ENCODE measurements at regions not wholly inside any gene's neighbourhood (a gene's known extent, or its start where the extent isn't known, plus 50 kb on each side); places are given as distances from the start of the nearest gene placed in this dataset.

DNA sequence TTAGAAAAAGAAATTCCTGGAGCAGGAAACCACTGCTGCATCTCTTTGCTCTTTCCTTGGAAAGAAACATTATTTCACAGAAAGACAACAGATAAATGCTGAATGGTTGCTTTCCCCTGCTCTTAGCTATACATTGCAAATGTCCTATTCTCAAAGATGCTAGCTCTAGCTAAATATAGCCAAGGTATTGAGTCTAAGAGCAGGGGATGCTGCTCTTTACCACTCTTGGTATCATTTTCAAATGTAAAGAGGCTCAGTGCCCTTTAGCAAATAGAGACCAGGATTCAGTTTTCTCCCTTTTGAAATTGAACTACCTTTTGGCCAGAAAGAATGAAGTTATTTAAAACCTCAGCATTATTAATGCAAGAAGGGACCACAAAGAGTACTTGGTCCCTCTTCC, 104.0 kb upstream of the FUT8 start:
- no peak overlapping the region for H3K4me3 Mint-ChIP-seq
- ATAC-seq (no peak), DNase-seq (no peak)
- no peaks in the 10 kb centered on the region for H3K27me3 Mint-ChIP-seq
- H3K4me1 Mint-ChIP-seq: peaks cover 50% of the 10 kb centered on the region
- no peak overlapping the region for H3K27ac Mint-ChIP-seq
- H3K36me3 Mint-ChIP-seq: peaks cover 17% of the 10 kb centered on the region
- H3K9me3 Mint-ChIP-seq (ENCODE audit: low read depth): peaks cover 2% of the 10 kb centered on the region
- CTCF ChIA-PET: interaction anchor here (1.4 to 7.5 kb wide), 2 partner anchors 12 to 516 kb away, joined by 3 to 47 read pairs; no protein-coding TSS in a partner anchor

DNA sequence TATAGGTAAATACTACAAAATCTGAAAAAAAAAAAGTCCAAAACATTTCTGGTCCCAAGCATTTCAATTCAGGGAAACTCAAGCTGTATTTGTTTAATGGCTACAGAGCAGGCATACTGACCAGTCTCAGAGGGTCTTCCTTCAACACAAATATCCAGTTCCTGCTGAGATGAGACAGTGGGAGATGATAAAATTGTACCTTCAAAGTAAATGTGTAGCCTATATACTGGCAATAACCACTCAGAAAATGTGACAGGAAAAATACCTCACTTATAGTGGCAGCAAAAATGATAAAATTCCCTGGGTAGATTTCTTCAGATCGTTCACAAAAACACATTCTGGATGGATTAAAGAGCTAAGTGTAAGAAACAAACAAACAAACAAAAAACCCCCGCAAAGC, 102.0 kb upstream of the FUT8 start:
- no peak overlapping the region for H3K4me3 Mint-ChIP-seq
- peaks cover 43% of the 10 kb centered on the region for H3K4me1 Mint-ChIP-seq
- ATAC-seq (no peak), DNase-seq (no peak)
- no peaks in the 10 kb centered on the region for H3K27me3 Mint-ChIP-seq
- H3K9me3 Mint-ChIP-seq (ENCODE audit: low read depth): peaks cover 2% of the 10 kb centered on the region
- peak overlapping the region; percentile 24 for H3K27ac Mint-ChIP-seq
- peaks cover 16% of the 10 kb centered on the region for H3K36me3 Mint-ChIP-seq
- CTCF ChIA-PET: interaction anchor here (0.6 to 4.0 kb wide), 3 partner anchors 11 to 147 kb away, joined by 4 to 15 read pairs (median 5); no protein-coding TSS in a partner anchor

DNA sequence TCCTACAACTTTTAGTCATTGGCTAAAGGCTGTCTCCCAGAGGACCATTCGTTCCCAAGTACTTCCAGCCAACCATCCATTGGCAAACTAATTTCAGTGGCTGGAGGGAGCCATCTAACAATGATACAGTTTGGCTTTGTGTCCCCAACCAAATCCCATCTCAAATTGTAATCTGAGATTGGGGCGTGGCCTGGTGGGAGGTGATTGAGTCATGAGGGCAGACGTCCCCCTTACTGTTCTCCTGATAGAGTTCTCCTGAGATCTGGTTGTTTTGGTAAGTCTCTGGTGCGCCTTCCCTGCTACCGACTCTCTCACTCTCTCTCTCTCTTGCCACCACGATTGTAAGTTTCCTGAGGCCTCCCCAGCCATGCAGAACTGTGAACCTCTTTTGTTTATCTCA, 99.7 kb upstream of the FUT8 start:
- Mint-ChIP-seq H3K27ac (no peak overlapping the region), H3K4me3 (no peak overlapping the region), H3K9me3 (ENCODE audit: low read depth) (peaks cover 7% of the 10 kb centered on the region), H3K36me3 (peaks cover 27% of the 10 kb centered on the region), H3K27me3 (no peaks in the 10 kb centered on the region), H3K4me1 (peaks cover 43% of the 10 kb centered on the region)
- DNase-seq: no peak
- no peak for ATAC-seq
- CTCF ChIA-PET: interaction anchor here (4.0 kb wide), 1 partner anchor 9 kb away, joined by 15 read pairs; no protein-coding TSS in a partner anchor

DNA sequence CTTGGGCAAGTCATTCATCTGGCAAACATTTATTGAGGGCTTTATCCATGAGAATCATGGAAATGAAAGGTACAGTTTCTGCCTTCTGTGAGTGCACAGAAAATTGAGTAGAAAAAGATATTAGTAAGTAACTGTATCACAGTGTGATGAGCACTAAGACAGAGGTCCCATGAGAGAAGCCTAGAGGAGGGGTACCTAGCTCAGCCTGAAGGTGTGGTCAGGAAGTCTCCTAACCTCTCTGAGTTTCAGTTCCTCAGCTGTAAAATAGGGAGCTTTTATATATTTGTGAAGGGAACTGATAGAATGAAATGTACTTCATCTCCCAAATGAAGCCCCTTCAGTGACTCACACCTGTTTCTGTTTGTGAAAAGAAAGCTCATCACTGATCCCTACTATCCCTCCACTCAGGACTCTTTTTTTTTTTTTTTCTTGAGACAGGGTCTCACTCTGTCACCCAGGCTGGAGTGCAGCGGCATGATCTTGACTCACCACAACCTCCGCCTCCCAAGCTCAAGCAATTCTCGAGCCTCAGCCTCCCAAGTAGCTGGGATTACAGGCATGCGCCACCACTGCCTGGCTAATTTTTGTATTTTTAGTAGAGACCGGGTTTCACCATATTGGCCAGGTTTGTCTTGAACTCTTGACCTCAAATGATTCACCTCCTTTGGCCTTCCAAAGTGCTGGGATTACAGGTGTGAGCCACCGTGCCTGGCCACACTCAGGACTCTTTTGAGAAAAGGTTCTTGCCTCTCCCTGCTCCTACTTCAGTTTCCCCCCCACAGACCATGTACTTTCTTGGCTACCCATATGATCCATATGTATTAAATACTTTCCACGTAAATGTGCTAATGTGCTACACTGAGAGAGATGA, 93.7 kb upstream of the FUT8 start:
- Mint-ChIP-seq H3K4me3 (no peak overlapping the region), H3K27me3 (no peaks in the 10 kb centered on the region), H3K27ac (peak overlapping the region; percentile 69), H3K9me3 (ENCODE audit: low read depth) (peaks cover 5% of the 10 kb centered on the region), H3K4me1 (peaks cover 79% of the 10 kb centered on the region), H3K36me3 (peaks cover 16% of the 10 kb centered on the region)
- ATAC-seq (peak; percentile 20), DNase-seq (no peak)
- CTCF ChIA-PET: interaction anchor here (0.7 to 4.6 kb wide), 7 partner anchors 14 to 506 kb away, joined by 3 to 47 read pairs (median 3); no protein-coding TSS in a partner anchor

- no peak overlapping the region for H3K4me3 Mint-ChIP-seq
- no peaks in the 10 kb centered on the region for H3K27me3 Mint-ChIP-seq
- ATAC-seq: peak; percentile 7
Observed at GRCh38 chr14:65320661-65321308, 91.7 kb upstream of the FUT8 start.

DNA sequence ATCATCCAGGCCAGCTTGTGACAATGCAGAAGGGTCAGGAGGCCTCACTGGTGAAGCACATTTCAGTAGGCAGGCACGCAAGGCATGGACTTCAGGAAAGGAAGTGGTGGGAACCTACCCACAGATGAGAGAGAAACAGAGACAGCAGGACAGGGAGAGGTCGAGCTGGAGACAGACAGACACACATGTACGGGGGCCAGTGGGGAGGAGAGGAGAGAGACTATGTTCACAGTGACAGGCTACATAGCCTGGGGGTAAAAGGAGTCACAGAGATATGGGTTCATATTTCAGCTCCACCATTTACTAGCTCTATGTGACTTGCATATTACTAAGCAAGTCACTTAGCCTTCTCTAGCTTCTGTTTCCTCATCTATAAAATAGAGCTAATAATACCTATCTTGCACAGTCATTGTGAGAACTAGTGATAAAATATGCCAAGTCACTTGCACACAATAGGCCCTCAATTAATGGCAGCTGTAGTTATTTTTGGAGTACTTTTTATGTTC, 91.1 kb upstream of the FUT8 start:
- Mint-ChIP-seq H3K36me3 (peaks cover 9% of the 10 kb centered on the region), H3K27me3 (no peaks in the 10 kb centered on the region), H3K4me1 (peaks cover 62% of the 10 kb centered on the region), H3K4me3 (peak overlapping the region; percentile 18), H3K27ac (peak overlapping the region; percentile 88), H3K9me3 (ENCODE audit: low read depth) (peaks cover 3% of the 10 kb centered on the region)
- ATAC-seq (peak; percentile 85), DNase-seq (peak; percentile 75)
- CTCF ChIA-PET: interaction anchor here (1.0 to 4.6 kb wide), 9 partner anchors 10 to 91 kb away, joined by 3 to 47 read pairs (median 5); no protein-coding TSS in a partner anchor

More at GRCh38 chr14:65320661-65321308, 91.7 kb upstream of the FUT8 start:
- CTCF ChIA-PET: interaction anchor here (1.0 to 4.6 kb wide), 8 partner anchors 9 to 90 kb away, joined by 3 to 47 read pairs (median 11); no protein-coding TSS in a partner anchor
- Mint-ChIP-seq H3K9me3 (ENCODE audit: low read depth) (peaks cover 5% of the 10 kb centered on the region), H3K36me3 (peaks cover 12% of the 10 kb centered on the region), H3K4me1 (peaks cover 66% of the 10 kb centered on the region), H3K27ac (peak overlapping the region; percentile 88)
- no peak for DNase-seq

DNA sequence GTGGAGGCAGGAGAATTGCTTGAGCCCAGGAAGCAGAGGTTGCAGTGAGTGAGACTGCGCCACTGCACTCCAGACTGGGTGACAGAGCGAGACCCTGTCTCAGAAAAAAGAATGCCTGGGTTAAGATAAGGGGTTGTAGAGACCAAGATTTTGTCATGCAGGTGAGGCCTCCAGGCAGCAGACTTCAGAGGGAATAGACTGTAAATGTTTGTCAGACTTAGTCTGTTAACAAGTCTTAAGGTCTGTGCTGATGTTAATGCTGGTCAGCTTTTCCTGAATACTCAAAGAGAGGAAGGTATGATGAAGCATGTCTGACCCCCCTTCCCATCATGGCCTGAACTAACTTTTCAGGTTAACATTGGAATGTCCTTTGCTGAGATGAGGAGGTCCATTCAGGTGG, 83.0 kb upstream of the FUT8 start:
- ATAC-seq: no peak
- no peak overlapping the region for H3K27ac Mint-ChIP-seq
- CTCF ChIA-PET: no interaction called here
- no peaks in the 10 kb centered on the region for H3K27me3 Mint-ChIP-seq
- no peaks in the 10 kb centered on the region for H3K9me3 Mint-ChIP-seq (ENCODE audit: low read depth)
- no peak overlapping the region for H3K4me3 Mint-ChIP-seq
- H3K4me1 Mint-ChIP-seq: peaks cover 26% of the 10 kb centered on the region
- DNase-seq: no peak
- H3K36me3 Mint-ChIP-seq: peaks cover 6% of the 10 kb centered on the region

GRCh38 chr14:65329911-65330310, 82.6 kb upstream of the FUT8 start:
- H3K27ac Mint-ChIP-seq: no peak overlapping the region
- no peak for DNase-seq

DNA sequence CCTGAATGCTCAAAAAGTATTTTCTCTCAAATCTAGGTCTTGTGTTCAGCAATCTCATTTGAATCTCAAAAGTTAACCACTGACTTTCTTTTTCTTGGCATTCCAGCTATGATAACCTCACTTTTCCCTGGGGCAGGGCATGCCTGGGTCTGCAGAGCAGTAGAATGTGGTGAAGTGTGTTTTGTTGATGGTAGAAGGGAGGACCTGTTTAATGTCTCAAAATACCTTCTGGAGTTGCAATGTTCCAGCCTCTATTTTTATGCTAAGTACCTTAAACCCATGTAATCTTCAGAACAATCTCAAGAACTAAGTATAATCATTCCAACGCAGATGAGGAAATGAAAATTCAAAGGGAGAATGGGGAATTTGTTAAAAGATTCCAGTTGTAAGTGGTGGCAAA, 82.1 kb upstream of the FUT8 start:
- ATAC-seq (no peak), DNase-seq (no peak)
- H3K27ac Mint-ChIP-seq: no peak overlapping the region
- H3K4me3 Mint-ChIP-seq: no peak overlapping the region
- H3K4me1 Mint-ChIP-seq: peaks cover 34% of the 10 kb centered on the region
- H3K9me3 Mint-ChIP-seq (ENCODE audit: low read depth): no peaks in the 10 kb centered on the region
- no peaks in the 10 kb centered on the region for H3K27me3 Mint-ChIP-seq
- H3K36me3 Mint-ChIP-seq: peaks cover 6% of the 10 kb centered on the region
- CTCF ChIA-PET: no interaction called here

More at GRCh38 chr14:65329911-65330310, 82.6 kb upstream of the FUT8 start:
- no peaks in the 10 kb centered on the region for H3K9me3 Mint-ChIP-seq (ENCODE audit: low read depth)
- peaks cover 30% of the 10 kb centered on the region for H3K4me1 Mint-ChIP-seq
- CTCF ChIA-PET: no interaction called here
- H3K27me3 Mint-ChIP-seq: no peaks in the 10 kb centered on the region
- no peak overlapping the region for H3K4me3 Mint-ChIP-seq
- ATAC-seq: no peak
- peaks cover 6% of the 10 kb centered on the region for H3K36me3 Mint-ChIP-seq

DNA sequence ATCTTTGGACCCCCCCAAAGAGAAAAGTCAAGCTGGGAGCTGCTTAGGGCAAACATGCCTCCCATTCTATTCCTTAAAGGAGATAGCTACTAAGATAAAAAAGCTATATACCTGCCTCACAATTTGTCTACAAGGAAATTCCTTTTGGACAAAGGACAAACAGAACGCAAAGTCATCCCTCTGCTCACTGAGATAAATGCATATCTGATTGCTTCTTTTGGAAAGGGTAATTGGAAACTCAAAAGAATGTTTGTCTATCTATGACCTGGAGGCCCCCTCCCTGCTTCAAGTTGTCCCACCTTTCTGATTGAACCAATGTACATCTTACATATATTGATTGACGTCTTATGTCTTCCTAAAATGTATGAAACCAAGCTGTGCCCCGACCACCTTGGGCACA, 80.9 kb upstream of the FUT8 start:
- Mint-ChIP-seq H3K4me1 (peaks cover 45% of the 10 kb centered on the region), H3K4me3 (no peak overlapping the region), H3K36me3 (peaks cover 7% of the 10 kb centered on the region), H3K27ac (no peak overlapping the region), H3K9me3 (ENCODE audit: low read depth) (no peaks in the 10 kb centered on the region), H3K27me3 (no peaks in the 10 kb centered on the region)
- CTCF ChIA-PET: interaction anchor here (2.4 kb wide), 1 partner anchor 10 kb away, joined by 12 read pairs; no protein-coding TSS in a partner anchor
- ATAC-seq (no peak), DNase-seq (no peak)

- Mint-ChIP-seq H3K9me3 (ENCODE audit: low read depth) (no peaks in the 10 kb centered on the region), H3K4me3 (no peak overlapping the region), H3K4me1 (peaks cover 46% of the 10 kb centered on the region), H3K27ac (peak overlapping the region; percentile 22), H3K36me3 (peaks cover 7% of the 10 kb centered on the region), H3K27me3 (no peaks in the 10 kb centered on the region)
- no peak for ATAC-seq
- CTCF ChIA-PET: interaction anchor here (2.4 kb wide), 1 partner anchor 11 kb away, joined by 12 read pairs; no protein-coding TSS in a partner anchor
- DNase-seq: no peak
Observed at GRCh38 chr14:65332141-65332871, 80.2 kb upstream of the FUT8 start.

DNA sequence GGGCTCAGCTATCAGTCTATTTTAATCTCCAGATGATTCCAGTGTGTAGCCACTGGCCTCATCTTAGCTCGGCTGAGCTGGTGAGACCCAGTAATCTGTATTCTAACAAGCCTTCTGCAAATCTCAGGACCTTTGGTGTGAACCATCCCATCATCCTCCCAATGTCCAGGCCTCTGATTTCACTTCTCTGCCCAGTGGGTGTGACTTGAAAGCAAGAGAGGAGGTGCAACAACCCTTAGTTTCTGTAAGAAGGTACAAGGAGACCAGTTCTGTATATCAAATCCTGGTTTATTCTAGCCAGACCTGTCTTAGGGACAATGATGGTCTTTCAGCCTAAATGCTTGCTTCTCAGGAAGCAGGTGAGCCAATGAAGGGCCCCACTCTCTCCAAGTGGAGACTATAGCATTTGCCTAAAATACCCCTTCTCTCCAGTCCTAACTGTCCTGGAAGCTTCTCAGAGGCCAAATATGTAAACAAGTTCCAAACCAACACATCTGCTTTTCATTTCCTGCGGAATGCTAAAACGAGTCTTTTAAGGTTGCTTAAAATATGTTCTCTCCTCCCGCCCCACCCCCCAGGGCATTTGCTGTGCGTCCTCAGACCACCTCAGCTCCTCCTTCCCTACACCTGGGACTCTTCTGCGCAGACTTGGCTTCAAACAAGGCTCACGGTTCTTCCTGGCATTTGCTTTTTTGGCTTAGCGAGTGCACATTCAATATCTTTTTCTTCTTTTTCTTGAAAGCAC, 78.4 kb upstream of the FUT8 start:
- ATAC-seq (no peak), DNase-seq (no peak)
- H3K4me3 Mint-ChIP-seq: no peak overlapping the region
- H3K27me3 Mint-ChIP-seq: no peaks in the 10 kb centered on the region
- no peaks in the 10 kb centered on the region for H3K9me3 Mint-ChIP-seq (ENCODE audit: low read depth)
- CTCF ChIA-PET: interaction anchor here (1.0 to 4.0 kb wide), 3 partner anchors 10 to 13 kb away, joined by 3 to 21 read pairs (median 12); no protein-coding TSS in a partner anchor
- H3K27ac Mint-ChIP-seq: no peak overlapping the region
- peaks cover 15% of the 10 kb centered on the region for H3K36me3 Mint-ChIP-seq
- peaks cover 54% of the 10 kb centered on the region for H3K4me1 Mint-ChIP-seq

All from activated CD8-positive, alpha-beta memory T cell treated with anti-CD3 and anti-CD28 coated beads, Interleukin-2, amount 10 ng/mL, durations not matched to agents 7 days and 5 days (primary cell).